ENCODE measurements at regions not wholly inside any gene's neighbourhood (a gene's known extent, or its start where the extent isn't known, plus 50 kb on each side); places are given as distances from the start of the nearest gene placed in this dataset.

DNA sequence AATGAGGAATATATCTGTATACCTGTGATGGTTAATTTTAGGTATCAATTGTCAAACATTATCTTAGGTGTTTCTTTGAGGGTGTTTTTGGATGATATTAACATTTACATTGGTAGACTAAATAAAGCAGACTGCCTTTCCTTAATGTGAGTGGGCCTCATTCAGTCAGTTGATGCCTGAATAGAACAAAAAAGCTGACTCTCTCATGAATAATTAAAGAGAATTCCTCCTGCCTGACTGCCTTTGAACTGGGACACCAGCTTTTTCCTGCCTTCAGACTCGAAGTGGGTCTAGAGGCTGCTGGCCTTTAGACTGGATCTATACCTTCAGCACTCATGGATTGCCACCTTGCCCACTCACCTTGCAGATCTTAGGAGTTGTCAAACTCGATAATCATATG is 117.9 kb upstream of the TMEM168 start:
- TF ChIP-seq, protein P1, sequence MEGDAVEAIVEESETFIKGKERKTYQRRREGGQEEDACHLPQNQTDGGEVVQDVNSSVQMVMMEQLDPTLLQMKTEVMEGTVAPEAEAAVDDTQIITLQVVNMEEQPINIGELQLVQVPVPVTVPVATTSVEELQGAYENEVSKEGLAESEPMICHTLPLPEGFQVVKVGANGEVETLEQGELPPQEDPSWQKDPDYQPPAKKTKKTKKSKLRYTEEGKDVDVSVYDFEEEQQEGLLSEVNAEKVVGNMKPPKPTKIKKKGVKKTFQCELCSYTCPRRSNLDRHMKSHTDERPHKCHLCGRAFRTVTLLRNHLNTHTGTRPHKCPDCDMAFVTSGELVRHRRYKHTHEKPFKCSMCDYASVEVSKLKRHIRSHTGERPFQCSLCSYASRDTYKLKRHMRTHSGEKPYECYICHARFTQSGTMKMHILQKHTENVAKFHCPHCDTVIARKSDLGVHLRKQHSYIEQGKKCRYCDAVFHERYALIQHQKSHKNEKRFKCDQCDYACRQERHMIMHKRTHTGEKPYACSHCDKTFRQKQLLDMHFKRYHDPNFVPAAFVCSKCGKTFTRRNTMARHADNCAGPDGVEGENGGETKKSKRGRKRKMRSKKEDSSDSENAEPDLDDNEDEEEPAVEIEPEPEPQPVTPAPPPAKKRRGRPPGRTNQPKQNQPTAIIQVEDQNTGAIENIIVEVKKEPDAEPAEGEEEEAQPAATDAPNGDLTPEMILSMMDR (IDR thresholded peaks at IDR 0.05; ENCODE audit: borderline replicate concordance) = no peak
- no peaks in the 10 kb centered on the region for H3K27me3 ChIP-seq (ENCODE audit: low read depth)
- no peak overlapping the region for H3K27ac ChIP-seq (replicated peaks)
- peaks cover 39% of the 10 kb centered on the region for H3K36me3 ChIP-seq
- intact Hi-C loops (cut with micrococcal nuclease) = no loop called here
- peaks cover 42% of the 10 kb centered on the region for H3K9me3 ChIP-seq (replicated peaks)
- H3K4me3 ChIP-seq = no peak overlapping the region
- H3K4me1 ChIP-seq = peaks cover 5% of the 10 kb centered on the region
- no peak for DNase-seq

DNA sequence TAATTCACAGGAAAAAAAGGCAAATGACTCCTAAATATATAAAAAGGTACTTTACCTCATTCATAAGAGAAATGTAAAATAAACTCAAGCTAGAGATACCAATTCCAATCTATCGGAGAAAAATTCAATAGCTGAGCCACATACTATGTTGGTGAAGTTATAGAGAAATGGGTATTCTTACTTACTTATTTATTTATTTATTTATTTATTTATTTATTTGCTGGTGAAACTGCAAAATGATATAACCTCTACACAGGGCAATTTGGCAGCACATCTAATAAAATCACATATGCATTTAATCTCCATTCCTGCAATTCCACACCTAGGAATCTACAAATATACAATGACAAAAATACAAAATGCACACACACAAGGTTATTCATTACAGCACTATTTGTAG is 117.5 kb upstream of the TMEM168 start:
- intact Hi-C loops (cut with micrococcal nuclease) = no loop called here
- no peak for DNase-seq
- Histone ChIP-seq H3K4me1 (peaks cover under 1% of the 10 kb centered on the region), H3K27ac (replicated peaks) (no peak overlapping the region), H3K36me3 (peaks cover 34% of the 10 kb centered on the region), H3K27me3 (ENCODE audit: low read depth) (no peaks in the 10 kb centered on the region), H3K4me3 (no peak overlapping the region), H3K9me3 (replicated peaks) (peaks cover 42% of the 10 kb centered on the region)
- TF ChIP-seq, protein P1 (IDR thresholded peaks at IDR 0.05; ENCODE audit: borderline replicate concordance) = no peak

DNA sequence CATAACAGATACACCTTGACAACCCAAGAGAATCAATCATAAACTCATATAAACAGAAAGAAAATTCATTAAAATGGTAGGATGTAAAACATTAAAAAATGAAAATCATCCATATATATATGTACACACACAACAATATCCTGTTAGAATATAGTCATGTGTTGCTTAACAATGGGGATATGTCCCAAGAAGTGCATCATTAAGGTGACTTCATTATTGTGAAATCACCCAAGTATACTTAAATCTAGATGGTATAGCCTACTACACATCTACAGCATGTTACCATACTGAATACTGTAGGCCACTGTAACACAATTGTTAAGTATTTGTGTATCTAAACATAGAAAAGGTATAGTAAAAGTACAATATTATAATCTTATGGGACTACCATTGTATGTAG is 115.8 kb upstream of the TMEM168 start:
- DNase-seq = no peak
- H3K27ac ChIP-seq (replicated peaks) = no peak overlapping the region
- H3K27me3 ChIP-seq (ENCODE audit: low read depth) = no peaks in the 10 kb centered on the region
- peaks cover 31% of the 10 kb centered on the region for H3K9me3 ChIP-seq (replicated peaks)
- intact Hi-C loops (cut with micrococcal nuclease) = no loop called here
- H3K4me1 ChIP-seq = no peaks in the 10 kb centered on the region
- H3K36me3 ChIP-seq = peaks cover 24% of the 10 kb centered on the region
- H3K4me3 ChIP-seq = no peak overlapping the region
- TF ChIP-seq, protein P1 (IDR thresholded peaks at IDR 0.05; ENCODE audit: borderline replicate concordance) = no peak

DNA sequence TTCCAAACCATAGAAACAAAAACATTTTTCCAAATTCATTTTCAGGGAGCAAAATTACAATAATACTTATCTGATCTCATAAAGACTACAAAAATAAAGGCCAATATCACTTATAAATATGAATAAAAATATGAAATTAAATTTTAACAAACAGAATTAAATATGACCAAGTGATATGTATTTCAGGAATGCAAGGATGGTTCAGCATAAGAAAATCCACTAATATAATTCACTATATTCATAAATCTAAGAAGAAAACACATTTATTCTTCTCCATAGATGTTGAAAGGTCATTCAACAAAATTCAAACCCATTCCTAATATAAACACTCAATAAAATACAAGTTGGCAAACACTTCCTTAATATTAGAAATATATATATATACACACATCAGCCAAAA is 115.2 kb upstream of the TMEM168 start:
- no peaks in the 10 kb centered on the region for H3K4me1 ChIP-seq
- H3K27ac ChIP-seq (replicated peaks) = no peak overlapping the region
- H3K27me3 ChIP-seq (ENCODE audit: low read depth) = no peaks in the 10 kb centered on the region
- peaks cover 29% of the 10 kb centered on the region for H3K9me3 ChIP-seq (replicated peaks)
- H3K4me3 ChIP-seq = no peak overlapping the region
- peaks cover 19% of the 10 kb centered on the region for H3K36me3 ChIP-seq
- DNase-seq = no peak
- intact Hi-C loops (cut with micrococcal nuclease) = no loop called here
- TF ChIP-seq, protein P1 (IDR thresholded peaks at IDR 0.05; ENCODE audit: borderline replicate concordance) = no peak

DNA sequence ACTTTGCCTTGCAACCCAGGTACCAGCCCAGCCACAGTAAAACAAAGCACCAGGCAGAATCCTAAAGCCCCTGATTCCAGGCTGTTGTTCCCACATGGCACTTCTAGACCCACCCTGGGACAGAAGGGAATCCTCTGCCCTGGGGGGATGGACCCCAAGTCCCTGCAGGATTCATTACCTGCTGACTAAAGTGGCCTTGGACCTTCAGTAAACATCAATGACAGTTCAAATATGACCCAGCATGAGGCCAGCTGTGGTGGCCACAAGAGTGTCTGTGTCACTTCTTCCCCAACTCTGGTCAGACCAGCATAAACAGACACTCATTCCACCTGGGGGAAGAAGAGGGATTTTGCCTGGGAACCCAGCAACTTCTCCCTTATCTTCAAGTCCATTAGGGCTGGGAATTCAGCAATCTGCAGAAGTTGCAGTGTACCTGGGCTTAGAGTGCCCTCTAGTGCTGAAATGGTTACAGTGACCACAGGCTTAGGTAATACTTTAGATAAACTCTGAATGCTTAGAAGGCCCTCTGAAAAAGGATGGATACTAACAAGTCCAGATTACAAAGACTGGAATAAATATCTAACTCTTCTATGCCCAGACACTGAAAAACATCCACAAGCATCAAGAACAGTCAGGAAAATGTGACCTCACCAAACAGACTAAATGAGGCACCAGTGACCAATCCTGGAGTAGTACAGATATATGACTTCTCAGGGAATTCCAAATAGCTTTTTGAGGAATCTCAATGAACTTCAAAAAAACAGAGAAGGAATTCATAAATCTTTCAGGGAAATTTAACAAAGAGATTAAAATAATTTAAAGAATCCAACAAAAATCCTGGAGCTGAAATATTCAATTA is 108.5 kb upstream of the TMEM168 start:
- TF ChIP-seq, protein P1 (IDR thresholded peaks at IDR 0.05; ENCODE audit: borderline replicate concordance) = peak; percentile 81
- H3K4me3 ChIP-seq = no peak overlapping the region
- intact Hi-C loops (cut with micrococcal nuclease) = no loop called here
- DNase-seq = no peak
- peaks cover 31% of the 10 kb centered on the region for H3K4me1 ChIP-seq
- H3K9me3 ChIP-seq (replicated peaks) = peaks cover 12% of the 10 kb centered on the region
- H3K36me3 ChIP-seq = peaks cover 15% of the 10 kb centered on the region
- H3K27ac ChIP-seq (replicated peaks) = no peak overlapping the region
- no peaks in the 10 kb centered on the region for H3K27me3 ChIP-seq (ENCODE audit: low read depth)

Measured in left ventricle myocardium inferior (tissue), 1 donor.